HG02885 (cell line): ENCODE measurements at regions not wholly inside any gene's neighbourhood (a gene's known extent, or its start where the extent isn't known, plus 50 kb on each side); places are given as distances from the start of the nearest gene placed in this dataset.
"Not testable (repeated sequence)": the region's sequence is repeated elsewhere in the genome, so short reads cannot be mapped to it uniquely, and the experiment has no call there.

Source experiments
- ATAC-seq: cut with Tn5 transposase; IDR thresholded peaks from one replicate; pipeline ENCODE4 v1.9.1; 2021; ENCODE audit warnings: mild to moderate bottlenecking; ENCODE audit not compliant: unreplicated experiment, poor library complexity

DNA sequence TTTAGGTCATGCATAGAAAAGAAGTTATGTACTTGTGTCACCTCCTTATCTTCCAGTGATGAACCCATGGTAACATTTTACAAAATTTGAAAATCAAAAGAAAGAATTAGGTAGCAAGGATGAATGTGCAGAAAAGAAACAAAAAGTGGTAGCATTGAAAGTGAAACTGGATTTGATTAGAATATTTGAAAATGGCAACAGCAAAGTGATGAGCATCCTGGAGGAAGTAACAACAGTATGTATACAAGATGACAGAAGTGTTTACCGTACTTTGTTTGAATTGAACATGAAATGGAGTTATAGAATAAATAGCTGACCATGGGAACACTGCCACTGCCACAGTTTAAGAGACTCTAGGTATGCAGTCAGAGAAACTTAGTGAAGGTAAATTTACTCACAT, 1313.1 kb downstream of the CDH11 start:
- ATAC-seq: no peak

DNA sequence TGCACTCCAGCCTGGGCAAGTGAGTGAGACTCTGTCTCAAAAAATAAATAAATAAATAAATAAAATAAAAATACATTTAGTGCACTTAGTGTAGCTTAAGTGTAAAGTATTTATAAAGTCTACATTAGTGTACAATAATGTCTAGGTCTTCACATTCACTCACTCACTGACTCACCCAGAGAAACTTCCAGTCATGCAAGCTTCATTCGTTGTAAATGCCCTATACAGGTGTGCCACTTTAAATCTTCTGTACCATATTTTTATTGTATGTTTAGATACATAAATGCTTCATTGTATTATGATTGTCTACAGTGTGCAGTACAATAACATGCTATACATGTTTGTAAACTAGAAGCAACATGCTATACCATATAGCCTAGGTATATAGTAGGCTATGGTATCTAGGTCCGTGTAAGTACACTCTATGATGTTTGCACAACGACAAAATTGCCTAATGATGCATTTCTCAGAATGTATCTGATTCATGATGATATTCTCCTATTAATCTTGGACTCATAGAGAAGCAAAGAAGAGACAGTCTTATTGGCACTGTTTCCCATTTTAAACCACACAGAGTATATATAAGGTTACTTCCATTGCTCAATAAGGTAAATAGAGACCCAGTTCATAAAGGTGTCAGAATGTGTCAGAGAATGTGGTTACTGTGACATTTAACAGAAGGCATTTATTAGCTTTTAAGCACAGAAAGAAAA, 1314.9 kb downstream of the CDH11 start:
- ATAC-seq: no peak

DNA sequence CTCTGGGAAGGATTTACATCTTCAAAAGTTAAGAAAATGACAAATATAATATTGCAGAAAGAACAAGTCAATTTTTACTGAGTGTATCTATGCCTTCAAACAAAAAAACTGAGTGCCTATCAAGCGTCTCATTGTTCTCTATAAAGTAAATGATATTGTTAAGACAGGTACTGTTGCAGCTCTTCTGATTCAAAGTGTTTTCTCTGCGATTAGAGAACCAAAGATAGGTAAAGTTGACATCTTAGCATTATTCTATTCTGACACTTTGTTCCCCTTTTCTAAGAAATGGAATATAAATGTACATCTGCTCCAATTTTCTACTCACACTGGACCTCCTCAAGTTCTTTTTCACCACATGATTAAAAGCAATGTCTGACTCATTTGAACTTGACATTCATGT, 1317.7 kb downstream of the CDH11 start:
- ATAC-seq: no peak

DNA sequence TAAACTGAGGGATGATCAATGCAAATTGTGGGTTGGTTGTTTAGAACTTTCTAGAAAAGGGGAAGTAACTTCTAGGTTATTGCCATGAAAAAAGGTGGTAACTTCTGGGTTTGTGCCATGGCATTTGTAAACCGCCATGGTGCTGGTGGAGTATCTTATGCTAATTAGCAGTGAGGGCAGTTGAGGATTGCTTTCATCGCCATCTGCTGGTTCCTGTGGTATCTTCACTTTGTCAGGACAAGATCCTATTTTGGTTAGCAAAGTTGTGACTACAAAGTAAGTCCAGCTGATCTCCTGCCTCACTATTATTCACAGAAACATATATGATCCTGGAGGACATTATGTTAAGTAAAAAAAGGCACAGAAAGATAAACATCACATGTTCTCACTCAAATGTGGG, 1332.3 kb downstream of the CDH11 start:
- ATAC-seq: no peak

DNA sequence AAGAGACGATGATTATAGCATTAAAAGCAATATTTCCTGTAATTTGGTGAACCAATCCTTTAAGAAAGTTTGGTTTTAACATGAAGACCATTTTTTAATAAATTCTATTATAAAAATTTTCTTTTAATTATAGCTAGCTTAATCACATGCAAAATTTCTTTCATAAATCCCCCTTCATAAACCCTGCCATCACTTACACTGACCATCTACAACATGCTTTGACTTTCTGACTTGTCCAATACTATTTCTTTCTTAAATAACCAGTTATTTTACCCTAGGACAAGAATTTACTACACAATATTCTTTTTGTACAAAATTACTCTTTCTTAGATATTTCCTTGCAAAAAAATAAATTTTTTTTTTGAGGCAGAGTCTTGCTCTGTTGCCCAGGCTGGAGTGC, 1334.8 kb downstream of the CDH11 start:
- no peak for ATAC-seq

DNA sequence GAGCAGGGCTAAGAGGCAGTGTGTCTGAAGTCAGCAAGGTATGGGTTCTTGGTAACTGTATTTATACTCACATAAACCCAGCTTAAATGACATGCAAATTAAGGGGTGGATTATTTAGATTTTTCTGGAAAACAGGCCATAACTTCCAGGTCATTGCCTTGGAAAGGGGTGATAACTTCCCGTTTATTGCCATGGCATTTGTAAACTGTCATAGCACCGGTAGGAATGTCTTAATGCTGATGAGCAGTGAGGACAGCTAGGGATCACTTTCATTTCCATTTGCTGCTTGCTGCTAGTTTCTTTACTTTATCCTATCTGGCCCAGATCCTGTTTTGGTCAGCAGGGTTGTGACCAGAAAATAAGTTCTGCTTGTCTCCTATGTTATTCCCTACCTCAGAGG, 1336.7 kb downstream of the CDH11 start:
- no peak for ATAC-seq

DNA sequence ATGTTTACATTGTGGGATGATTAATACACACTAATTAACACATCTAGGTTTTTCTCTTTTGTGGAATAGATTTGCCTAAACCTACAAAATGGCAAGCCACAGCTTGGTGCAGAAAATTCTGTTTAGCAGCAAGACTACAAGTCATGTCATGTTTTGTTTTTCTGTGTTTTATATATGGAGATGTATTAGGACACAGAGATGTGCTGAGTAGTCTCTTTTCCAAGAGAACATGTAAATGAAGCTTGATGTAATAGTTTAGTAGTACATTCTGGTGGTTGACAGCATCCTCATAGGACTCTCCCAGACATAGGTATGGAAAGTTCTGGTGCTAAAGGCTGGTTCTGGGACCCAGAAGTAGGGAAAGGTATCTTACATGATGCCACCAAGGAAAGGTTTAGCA, 1345.4 kb downstream of the CDH11 start:
- no peak for ATAC-seq

DNA sequence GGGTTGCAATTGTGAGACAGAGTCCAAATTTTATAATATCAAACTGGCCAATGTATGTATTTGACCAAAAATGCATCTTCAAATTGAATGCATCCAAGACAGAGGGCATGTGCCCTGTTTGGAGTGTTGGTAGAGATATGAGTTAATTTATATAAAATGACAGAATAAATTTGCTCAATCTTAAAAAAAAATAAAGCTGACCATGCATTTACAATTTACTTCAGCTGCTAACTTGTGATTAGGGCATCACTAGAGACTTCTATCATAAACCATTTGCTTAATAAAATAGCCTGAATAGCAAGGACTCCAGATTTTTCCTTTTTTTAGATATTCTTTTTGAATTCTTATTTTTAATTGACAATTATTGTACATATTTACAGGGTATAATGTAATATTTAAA, 1345.8 kb downstream of the CDH11 start:
- ATAC-seq: no peak

DNA sequence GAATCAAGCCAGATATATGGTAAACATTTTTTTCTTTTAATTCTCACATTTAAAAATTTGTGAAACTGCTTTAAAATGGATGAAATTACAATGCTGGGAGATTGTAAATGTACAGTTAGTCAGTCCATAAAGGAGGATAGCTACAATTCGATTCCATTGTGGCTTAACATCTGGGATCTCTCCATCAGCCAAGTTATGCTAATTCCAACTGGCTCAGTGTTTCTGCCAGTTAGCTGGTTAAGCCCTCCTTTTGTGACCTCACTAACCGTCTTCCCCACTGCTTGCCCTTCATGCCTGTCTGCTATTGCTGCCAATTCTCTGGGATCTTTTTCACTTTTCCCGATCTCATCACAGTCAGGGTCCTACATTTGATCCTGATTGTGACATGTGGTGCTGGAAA, 1347.6 kb downstream of the CDH11 start:
- ATAC-seq: no peak

DNA sequence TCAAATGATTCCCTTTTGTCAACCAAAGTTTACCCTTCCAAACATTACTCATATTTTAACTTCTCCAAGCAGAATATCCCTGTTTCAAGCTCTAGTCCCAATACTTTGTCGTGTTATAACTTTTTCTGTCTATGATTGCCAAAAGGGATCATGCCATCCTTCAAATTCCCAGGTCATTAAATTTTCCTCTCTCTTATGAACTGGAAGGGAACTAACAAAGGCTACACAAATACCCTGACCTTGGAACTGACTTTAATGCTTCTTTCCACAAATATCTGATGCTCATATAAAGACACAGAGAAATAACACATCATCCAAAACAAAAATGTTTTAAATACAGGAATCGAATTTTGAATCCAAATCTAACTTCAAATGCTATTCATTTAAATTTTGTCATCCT, 1352.7 kb downstream of the CDH11 start:
- ATAC-seq: no peak

DNA sequence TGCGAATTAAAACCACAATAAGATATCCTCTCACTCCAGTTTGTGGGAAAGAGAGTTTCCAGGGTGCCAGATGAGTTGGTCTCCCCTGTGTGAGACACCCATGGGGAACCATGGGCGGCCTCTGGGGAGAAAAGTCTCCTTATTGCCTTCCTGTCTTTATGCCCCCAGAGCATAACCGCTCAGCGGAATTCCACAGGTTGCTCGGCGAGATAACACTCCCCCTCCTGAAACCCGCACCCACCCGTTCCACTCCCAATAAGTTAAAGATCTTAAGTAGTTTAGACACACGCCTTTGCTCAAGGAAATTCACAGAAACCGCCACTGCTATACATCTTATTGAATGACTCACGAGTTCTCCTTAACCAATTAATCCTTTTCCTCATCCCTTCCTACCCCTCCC, 1361.6 kb downstream of the CDH11 start:
- not testable (repeated sequence) for ATAC-seq

DNA sequence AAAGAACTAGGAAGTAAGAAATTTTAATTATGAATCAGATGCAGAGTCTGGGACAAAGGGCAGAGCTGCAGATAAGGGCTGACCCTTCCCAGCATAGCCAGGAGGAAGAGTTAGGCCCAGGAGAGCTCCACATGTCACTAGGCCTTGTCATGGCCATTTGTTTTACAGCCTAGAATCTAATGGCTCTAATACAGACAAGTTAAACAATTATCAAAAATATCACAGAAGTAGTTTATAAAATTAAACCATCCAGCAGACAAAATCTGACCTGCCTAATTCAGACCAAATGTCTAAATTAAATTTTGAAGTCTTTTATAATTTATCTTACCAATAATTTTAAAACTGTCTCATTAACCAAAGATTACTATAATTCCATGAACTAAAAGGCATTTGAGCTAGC, 1369.5 kb downstream of the CDH11 start:
- no peak for ATAC-seq

DNA sequence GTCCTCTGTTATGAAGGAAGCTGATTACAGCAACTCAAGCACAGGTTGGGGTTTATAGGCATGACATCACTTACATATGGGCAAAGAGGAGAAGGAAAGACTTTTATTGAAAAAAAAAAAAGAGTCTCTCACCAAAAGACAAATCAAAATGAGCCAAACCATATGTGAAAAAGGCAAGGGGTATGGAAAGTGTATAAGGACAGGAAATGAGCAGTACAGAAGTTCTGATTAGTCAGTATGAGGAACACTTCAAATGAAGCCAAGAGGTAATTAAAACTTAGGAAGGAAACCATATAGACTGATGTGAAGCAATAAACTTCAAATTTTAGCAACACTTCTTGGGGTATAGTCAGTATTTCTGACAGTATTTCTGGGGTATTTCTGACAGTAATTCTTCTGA, 1372.6 kb downstream of the CDH11 start:
- ATAC-seq: no peak

DNA sequence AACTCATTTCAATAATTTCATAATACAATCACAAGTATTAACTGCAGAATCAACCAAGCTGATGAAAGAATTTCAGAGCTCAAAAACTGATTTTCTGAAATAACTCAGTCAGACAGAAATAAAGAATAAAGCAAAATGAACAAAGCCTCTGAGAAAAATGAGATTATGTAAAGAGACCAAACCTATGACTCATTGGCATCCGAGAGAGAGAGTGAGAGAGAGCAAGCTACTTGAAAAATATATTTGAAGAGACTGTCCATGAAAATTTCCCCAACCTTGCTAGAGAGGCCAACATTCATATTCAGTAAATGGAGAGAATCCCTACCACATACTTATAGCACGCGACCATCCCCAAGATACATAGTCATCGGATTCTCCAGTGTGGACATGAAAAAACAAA, 1376.4 kb downstream of the CDH11 start:
- ATAC-seq: no peak

DNA sequence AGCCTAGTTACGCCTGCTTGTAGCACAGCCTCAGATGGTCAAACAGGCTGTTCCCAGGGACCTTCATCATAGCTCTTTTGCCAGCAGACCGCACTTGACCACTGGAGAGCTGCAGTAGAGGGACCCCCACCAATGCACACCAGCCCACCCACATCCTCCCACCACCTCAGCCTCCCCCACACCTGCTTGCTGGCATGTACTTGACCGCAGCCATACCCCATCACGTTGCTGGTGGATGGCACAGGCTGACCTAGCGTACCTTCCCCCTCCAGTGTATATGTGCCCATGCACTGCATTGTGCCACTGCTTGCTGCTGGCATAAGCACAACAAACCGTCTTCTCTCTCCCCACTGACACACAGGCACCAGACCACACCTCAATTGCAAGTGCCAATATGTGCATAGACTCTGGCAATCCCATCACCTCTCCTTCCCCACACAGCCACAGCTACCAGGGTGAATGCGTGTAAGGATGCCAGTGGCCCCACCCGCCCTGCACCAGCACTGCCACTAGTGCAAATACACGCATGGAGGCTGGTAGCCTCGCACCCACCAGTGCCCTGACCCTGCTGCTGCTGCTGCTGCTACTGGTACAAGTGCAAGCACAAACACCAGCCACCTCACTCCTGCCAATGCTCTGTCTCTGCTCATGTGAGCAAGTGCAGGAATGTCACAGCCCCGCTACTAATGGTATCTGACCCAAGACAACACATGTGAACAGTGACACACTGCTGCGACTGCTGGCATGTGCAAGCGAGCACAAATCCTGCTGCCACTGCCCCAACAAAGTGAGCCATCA, 1377.6 kb downstream of the CDH11 start:
- ATAC-seq: no peak

DNA sequence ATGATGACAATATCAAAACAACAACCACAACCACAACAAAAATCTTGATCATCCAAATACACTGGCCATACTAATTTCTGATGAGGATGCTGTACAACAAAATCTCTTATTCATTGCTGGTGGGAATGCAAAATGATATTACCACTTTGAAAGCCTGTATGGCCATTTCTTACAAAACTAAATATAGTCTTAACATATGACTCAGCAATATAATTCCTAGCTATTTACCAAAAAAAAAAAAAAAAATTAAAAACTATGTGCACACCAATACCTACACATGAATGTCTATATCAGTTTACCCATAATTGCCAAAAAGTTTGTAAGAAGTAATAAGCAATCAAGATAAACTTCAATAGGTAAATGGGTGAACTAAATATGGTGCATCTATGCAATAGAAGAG, 1379.7 kb downstream of the CDH11 start:
- ATAC-seq: no peak

DNA sequence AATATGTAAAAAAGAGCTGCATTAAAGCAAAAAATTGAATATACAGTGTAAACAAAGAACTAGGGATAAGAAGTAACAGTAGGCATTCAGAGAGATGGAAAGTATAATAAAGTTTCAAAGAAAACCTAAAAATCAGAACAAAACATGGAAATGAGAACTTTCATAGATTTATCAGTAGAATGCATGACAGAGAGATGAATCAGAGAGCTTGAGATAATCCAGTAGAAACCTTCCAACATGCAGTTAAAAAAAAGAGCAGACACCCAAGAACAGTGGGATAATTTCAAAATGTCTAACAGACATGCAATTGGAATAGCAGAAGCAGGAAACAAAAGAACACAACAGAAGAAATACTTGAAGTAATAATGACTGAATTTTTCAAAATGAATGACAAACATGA, 1384.2 kb downstream of the CDH11 start:
- no peak for ATAC-seq

DNA sequence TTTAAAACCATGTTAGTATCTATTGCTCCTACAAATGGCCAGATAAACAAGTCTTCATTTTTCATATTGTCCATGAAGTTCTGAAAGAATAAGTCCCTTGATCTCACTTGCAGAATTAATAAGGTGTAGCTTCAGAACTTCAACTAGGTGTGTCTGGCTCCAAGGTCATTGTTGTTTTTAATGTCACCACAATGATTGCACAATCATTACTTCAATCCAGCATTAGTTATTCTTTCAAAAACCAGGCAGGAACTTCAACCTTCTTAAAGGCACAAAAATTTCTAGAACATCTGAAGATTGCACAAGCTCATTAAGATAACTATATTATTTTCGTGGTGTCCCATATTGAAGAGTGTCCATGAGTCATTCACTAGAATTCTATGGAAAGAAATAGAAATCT, 1386.4 kb downstream of the CDH11 start:
- no peak for ATAC-seq

DNA sequence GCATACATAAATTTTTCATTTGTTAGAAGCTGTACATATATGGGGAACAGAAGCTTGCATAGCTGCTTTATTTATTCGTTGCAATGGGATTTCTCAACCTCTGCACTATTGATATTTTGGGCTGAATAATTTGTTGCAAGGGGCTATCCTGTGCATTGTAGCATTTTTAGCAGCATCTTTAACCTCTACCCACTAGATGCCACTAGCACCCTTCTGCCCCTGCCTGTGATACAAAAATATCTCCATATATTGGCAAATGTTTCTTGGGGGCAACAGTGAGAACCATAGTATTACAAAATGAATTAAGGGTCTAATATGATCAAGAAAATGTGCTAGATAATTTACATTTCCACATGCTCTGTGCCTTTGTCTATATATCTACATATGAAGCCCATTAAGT, 1401.0 kb downstream of the CDH11 start:
- no peak for ATAC-seq

DNA sequence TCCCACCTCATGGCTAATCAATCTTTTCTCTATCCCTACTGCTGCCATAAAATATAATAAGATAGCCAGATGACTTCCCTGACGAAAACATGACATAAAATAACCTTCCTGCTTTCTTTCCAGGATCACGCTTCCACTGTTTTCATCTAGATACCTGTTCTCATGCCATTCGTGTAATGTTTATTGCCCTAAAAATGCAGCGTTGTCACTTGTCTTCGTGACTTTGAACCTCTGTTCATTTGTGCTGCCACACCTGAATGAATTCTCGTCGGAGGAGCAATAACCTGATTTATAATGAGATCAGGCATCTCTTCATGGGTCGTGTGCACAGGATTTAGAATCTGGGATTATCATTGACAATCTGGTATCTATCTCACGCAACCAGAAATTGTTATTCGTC, 1401.9 kb downstream of the CDH11 start:
- ATAC-seq: no peak

DNA sequence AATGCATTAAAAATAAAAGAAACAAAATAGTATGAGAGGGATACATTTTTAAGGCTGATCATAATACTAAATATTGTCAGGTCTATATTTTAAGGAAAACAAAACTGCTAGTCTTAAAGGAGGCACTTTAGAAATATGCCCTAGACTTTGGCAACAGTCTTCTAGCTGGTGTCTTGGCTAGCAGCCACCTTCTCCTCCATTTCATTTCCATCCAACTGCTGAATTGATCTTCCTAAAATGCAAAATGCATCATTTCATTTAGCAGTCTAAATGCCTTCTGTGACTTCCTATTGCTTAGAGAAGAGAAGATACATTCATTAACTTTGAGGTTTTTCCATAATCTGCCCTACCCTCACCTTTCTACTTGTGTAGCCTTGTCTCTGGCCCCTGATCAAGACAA, 1404.1 kb downstream of the CDH11 start:
- ATAC-seq: no peak

DNA sequence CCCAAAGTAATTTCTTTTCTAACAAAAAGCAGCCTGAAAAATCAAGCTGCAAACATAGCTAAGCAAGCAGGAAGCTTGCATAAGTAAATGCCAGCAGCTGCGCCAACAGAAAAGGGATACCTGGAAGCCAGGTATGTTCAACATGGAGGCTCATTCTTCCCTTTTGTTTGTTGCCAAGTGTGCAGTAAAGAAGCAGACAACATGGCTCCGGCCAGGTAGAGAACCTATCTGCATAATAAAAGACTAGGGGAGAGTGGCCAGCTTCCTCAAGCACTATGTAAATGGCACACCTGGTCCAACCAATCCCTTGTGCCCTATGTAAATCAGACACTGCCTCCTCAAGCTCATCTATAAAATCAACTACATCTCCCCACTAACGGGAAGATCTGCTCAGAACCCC, 1407.0 kb downstream of the CDH11 start:
- no peak for ATAC-seq
